Loucy (cell line): ENCODE measurements at regions not wholly inside any gene's neighbourhood (a gene's known extent, or its start where the extent isn't known, plus 50 kb on each side); places are given as distances from the start of the nearest gene placed in this dataset.

Experiments
- H2AFZ ChIP-seq: fragments of 200-600 bp; sonication (generic); 2 replicates; pipeline ENCODE4 v1.6.0; 2016; ENCODE audit warnings: antibody characterized with exemption, mild to moderate bottlenecking, low read length, moderate library complexity
- H3F3A ChIP-seq: fragments of 200-600 bp; 2 replicates; pipeline ENCODE4 v1.6.0; 2016; ENCODE audit warnings: antibody characterized with exemption, low read depth, mild to moderate bottlenecking
- H3K27me3 ChIP-seq: fragments of 200-600 bp; sonication (generic); 2 replicates; pipeline ENCODE4 v1.6.1; 2014; ENCODE audit warnings: low read length, mild to moderate bottlenecking; ENCODE audit not compliant: insufficient read depth, poor library complexity, severe bottlenecking
- H3K36me3 ChIP-seq: fragments of 200-600 bp; sonication (generic); 2 replicates; pipeline ENCODE4 v1.6.1; 2016; ENCODE audit warnings: low read length; ENCODE audit not compliant: insufficient read depth
- H3K4me1 ChIP-seq: fragments of 200-600 bp; sonication (generic); 2 replicates; pipeline ENCODE4 v1.5.1; 2014; ENCODE audit warnings: low read length, mild to moderate bottlenecking; ENCODE audit not compliant: insufficient read depth, poor library complexity, severe bottlenecking
- H3K4me2 ChIP-seq: fragments of 200-600 bp; sonication (generic); 2 replicates; pipeline ENCODE4 v1.6.0; 2014; ENCODE audit warnings: antibody characterized with exemption, low read length, low read depth, mild to moderate bottlenecking; ENCODE audit not compliant: poor library complexity, severe bottlenecking
- H3K4me3 ChIP-seq: fragments of 200-600 bp; sonication (generic); 2 replicates; pipeline ENCODE4 v1.5.1; 2014; ENCODE audit warnings: low read length, mild to moderate bottlenecking, mixed read lengths; ENCODE audit not compliant: poor library complexity, severe bottlenecking
- H3K79me2 ChIP-seq: fragments of 200-600 bp; sonication (generic); 2 replicates; pipeline ENCODE4 v1.6.1; 2014; ENCODE audit warnings: low read length; ENCODE audit not compliant: insufficient read depth
- H3K9ac ChIP-seq: fragments of 200-600 bp; sonication (generic); 2 replicates; pipeline ENCODE4 v1.6.0; 2014; ENCODE audit warnings: mild to moderate bottlenecking, low read depth, low read length, moderate library complexity; ENCODE audit not compliant: poor library complexity, severe bottlenecking
- H3K9me2 ChIP-seq: fragments of 200-600 bp; sonication (generic); replicated peaks from 2 replicates; pipeline ENCODE4 v1.6.1; 2016; ENCODE audit warnings: low read depth, low read length, mixed read lengths
- H3K9me3 ChIP-seq: fragments of 200-600 bp; sonication (generic); 2 replicates; pipeline ENCODE4 v1.6.1; 2014; ENCODE audit warnings: mild to moderate bottlenecking, antibody characterized with exemption, low read length, low read depth; ENCODE audit not compliant: insufficient read depth
- H4K20me1 ChIP-seq: fragments of 200-600 bp; sonication (generic); 2 replicates; pipeline ENCODE4 v1.6.0; 2014; ENCODE audit warnings: antibody characterized with exemption, low read length, mild to moderate bottlenecking; ENCODE audit not compliant: insufficient read depth, poor library complexity, severe bottlenecking
- CTCF ChIP-seq: fragments of 200-600 bp; sonication (generic); conservative IDR thresholded peaks from 2 replicates; pipeline ENCODE4 v1.5.1; 2014; ENCODE audit warnings: mild to moderate bottlenecking, antibody characterized with exemption, low read length
- EZH2phosphoT487 ChIP-seq: fragments of 200-600 bp; IDR thresholded peaks from 2 replicates; pipeline ENCODE4 v1.6.1; 2018; ENCODE audit warnings: antibody characterized with exemption, mild to moderate bottlenecking, moderate library complexity, borderline replicate concordance

- Histone ChIP-seq H3K9me2 (no peaks in the 10 kb centered on the region), H3K4me2 (no peak overlapping the region), H3F3A (no peaks in the 10 kb centered on the region), H3K36me3 (no peaks in the 10 kb centered on the region), H4K20me1 (no peaks in the 10 kb centered on the region), H3K79me2 (no peaks in the 10 kb centered on the region), H2AFZ (no peak overlapping the region), H3K4me3 (no peak overlapping the region), H3K9ac (no peak overlapping the region), H3K9me3 (no peaks in the 10 kb centered on the region; the same call in 1 of the 2 replicates), H3K27me3 (no peaks in the 10 kb centered on the region), H3K4me1 (no peaks in the 10 kb centered on the region)
- no peak for TF ChIP-seq EZH2phosphoT487
- TF ChIP-seq CTCF, result no peak
Measured at GRCh38 chr11:115921540-115921939, 417.3 kb upstream of the CADM1 start.

- no peak overlapping the region for H3K9ac ChIP-seq
- no peaks in the 10 kb centered on the region for H3K79me2 ChIP-seq
- H3K9me3 ChIP-seq, result no peaks in the 10 kb centered on the region; the same call in 1 of the 2 replicates
- H3K4me2 ChIP-seq, result no peak overlapping the region
- no peaks in the 10 kb centered on the region for H3K27me3 ChIP-seq
- no peaks in the 10 kb centered on the region for H4K20me1 ChIP-seq
- no peaks in the 10 kb centered on the region for H3K9me2 ChIP-seq
- H3K36me3 ChIP-seq, result no peaks in the 10 kb centered on the region
- no peak overlapping the region for H2AFZ ChIP-seq
- no peaks in the 10 kb centered on the region for H3F3A ChIP-seq
- no peaks in the 10 kb centered on the region for H3K4me1 ChIP-seq
- TF ChIP-seq EZH2phosphoT487 (no peak), CTCF (no peak)
- no peak overlapping the region for H3K4me3 ChIP-seq
Measured at GRCh38 chr11:115920841-115921480, 416.7 kb upstream of the CADM1 start.

GRCh38 chr11:115920092-115920461 lies 415.9 kb upstream of the CADM1 start:
- no peak overlapping the region for H3K4me3 ChIP-seq
- no peaks in the 10 kb centered on the region for H3K79me2 ChIP-seq
- no peaks in the 10 kb centered on the region; the same call in 1 of the 2 replicates for H3K9me3 ChIP-seq
- no peaks in the 10 kb centered on the region for H4K20me1 ChIP-seq
- no peaks in the 10 kb centered on the region for H3K4me1 ChIP-seq
- no peaks in the 10 kb centered on the region for H3K36me3 ChIP-seq
- H3K9me2 ChIP-seq, result no peaks in the 10 kb centered on the region
- H3F3A ChIP-seq, result no peaks in the 10 kb centered on the region
- no peak overlapping the region for H3K4me2 ChIP-seq
- no peak overlapping the region for H3K9ac ChIP-seq
- no peak for TF ChIP-seq EZH2phosphoT487
- no peak for TF ChIP-seq CTCF
- no peak overlapping the region for H2AFZ ChIP-seq
- H3K27me3 ChIP-seq, result no peaks in the 10 kb centered on the region
